ENCODE measurements at regions not wholly inside any gene's neighbourhood (a gene's known extent, or its start where the extent isn't known, plus 50 kb on each side); places are given as distances from the start of the nearest gene placed in this dataset.
A peak's percentile ranks its signal among the peaks of the same experiment; 100 is the strongest.
"Not testable (repeated sequence)": the region's sequence is repeated elsewhere in the genome, so short reads cannot be mapped to it uniquely, and the experiment has no call there.

DNA sequence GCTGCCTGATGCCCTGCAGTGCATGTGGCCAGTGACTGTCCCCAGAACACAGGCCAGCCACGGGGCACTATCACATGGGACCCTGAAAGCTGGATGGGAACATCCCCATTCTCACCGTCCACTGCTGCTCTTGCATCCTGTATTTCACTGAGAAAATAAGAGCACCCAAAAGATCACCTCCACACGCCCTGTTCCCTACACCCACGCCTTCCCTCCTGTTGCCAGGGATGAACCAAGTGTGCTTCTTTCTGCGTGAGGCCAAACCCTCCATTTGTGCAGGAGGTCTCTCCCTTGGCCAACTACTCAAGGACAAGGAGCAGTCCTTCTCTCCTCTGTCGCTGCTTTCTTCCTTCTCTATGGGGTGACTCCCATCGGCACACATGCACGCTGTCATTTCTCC lies 118.3 kb downstream of the LRRC37A3 start:
- not testable (repeated sequence) for DNase-seq

DNA sequence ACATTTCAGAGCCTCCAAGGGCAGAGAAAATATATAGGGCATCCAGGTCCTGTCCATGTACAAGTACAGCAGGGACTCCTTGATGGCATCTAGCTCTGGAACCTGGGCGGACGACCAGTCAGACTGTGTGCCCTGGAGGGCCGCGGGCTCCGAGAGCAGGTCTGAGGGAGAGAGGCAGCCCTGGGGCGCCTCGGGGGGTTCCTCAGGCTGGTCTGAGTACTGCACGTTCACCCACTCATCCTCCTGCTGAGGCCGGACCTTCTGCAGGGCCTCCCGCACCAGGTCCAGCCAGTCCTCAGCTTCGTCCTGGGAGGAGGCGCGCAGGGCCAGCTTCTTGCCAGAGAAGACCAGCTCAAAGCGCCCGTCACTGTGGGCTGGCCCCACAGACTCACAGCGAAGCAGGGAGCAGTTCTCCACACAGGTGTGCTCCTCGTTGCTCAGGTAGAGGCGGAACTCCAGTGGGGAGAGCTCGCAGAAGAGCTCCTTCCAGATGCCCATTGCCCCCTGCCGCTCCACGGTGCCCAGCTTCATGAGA lies 118.8 kb downstream of the LRRC37A3 start:
- DNase-seq, result not testable (repeated sequence)

DNA sequence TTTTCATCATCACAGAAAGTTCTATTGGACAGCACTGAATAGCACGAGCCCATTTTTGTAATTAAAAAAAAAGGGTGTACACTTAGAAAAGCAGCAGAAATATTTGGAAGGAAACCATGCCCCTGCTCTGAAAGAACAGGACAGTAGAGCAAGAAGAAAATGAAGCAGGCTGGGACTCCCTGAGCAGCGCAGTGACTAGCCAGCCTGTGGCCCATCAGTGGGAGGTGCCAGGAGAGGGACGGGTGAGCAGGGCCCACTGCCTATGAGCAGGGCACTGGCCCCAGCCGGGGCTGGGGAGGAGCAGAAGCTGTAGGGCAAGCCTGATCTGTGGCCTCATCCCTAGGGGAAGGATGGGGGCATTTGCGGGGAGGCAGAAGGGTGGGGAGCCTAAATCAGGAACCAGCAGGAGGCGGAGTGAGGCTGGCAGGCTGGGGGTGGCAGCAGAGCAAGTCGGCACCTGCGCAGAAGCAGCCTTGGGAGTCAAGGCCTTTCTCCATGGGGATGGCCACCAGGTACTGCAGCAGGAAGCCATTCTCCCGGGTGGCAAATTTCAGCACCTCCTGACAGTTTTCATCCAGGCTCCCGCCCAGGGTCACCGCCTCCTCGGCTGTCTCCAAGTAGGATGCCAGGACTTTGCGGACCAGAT lies 119.6 kb downstream of the LRRC37A3 start:
- not testable (repeated sequence) for DNase-seq

DNA sequence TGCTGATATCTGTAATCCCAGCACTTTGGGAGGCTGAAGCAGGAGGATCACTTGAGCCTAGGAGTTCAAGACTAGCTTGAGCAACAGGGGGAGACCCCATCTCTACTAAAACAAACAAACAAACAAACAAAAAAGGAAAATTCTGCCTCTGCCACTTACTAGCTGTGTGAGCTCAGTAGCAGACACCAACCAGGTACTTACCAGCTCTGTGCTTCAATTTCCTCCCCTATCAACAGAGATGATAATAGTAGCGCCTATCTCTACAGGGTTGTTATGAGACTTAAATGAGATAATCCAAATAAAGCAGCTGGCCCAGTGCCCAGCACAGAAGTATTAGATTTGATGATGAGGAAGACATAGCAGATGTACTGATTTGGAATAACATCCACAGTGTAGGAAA lies 120.3 kb downstream of the LRRC37A3 start:
- not testable (repeated sequence) for DNase-seq

DNA sequence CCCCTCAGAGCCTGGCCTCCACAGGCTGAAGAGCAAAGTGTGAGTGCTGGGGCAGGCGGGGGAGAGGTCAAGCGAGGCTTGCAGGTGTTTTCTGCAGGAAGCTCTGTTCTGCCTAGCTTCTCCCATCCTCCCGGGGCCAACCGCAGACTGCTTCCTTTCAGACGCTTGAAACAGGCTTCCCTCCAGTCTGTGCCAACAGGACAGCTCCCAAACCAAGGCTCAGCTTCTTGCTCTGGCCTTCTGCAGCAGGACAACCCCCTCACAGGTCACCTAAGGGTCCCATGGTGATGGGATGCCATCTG lies 120.8 kb downstream of the LRRC37A3 start:
- DNase-seq, result not testable (repeated sequence)

DNA sequence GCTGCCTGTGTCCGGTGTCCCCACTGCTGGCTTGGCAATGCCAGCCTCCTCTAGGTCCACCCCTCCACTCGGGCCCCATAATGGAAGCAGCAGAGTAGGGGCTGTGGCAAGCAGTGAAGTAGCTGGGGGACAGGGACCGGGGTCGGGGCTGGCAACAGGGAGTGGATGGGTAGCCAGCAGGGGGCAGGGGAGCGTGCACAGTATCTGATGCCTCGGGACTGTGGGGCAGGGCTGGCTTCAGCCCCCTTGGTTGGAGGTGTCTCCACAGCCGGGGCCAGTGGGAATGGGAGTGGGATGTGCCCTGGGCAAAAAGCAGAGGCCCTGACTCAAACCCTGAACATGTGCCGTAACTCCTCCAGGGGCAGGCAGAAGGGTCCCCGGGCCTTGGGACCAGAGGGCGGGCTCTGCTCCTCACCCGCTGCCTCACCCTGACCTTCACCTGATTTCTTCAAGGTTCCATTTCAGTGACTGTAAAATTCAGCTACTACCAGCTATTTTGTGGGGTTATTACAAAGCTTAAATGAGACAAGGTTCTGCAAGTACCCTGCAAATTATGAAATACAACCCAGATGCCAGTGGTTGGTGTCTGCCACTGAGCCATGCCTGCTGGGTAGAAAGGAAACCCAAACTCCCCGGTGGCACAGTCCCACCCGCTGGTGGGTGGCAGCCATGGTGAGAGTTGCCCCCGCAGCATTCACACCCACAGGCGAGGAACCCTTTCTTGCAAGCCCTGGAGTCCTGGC lies 121.4 kb downstream of the LRRC37A3 start:
- DNase-seq, result not testable (repeated sequence)

DNA sequence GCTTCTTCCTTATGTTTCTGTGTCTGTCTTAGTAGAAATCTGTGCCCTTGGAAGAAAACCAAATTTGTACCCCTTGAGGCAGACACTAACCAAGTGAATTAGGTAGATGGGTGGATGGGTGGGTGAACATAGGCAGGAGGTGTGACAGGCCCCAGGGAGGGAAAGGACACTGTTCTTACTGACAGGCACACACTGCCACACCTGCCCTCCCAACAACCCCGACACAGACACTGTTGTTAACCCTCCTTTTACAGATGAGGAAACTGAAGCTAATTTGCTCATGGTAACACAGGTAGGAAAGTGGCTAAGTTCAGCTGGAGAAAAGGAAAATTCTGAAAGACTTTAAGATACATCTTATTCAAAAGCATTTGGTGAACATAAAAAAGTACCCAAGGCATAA lies 123.9 kb downstream of the LRRC37A3 start:
- not testable (repeated sequence) for DNase-seq

DNA sequence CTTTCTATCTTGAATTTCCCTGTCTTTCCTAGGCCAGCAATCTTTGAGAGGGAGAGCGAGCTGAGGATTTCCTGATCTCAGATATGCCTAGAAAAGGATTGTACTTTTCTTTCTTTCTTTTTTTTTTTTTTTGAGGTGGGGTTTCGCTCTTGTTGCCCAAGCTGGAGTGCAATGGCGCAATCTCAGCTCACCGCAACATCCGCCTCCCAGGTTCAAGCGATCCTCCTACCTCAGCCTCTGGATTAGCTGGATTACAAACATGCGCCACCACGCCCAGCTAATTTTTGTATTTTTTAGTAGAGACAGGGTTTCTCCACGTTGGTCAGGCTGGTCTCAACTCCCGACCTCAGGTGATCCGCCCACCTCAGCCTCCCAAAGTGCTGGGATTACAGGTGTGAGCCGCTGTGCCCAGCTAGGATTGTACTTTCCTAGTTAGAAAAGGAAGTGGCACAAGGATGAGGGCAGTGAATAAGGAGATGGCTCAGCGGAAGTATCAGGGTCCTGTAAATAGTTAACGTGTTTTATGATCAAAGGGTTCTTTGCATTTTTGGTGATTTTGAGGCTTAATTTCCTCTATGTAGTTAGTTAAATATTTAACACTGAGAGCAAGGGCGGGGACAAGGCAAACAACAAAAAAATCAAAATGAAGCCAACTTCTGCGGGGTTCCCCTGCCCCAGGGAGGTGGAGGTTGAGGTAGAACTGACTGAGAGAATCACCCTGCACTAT lies 124.6 kb downstream of the LRRC37A3 start:
- DNase-seq, result not testable (repeated sequence)

DNA sequence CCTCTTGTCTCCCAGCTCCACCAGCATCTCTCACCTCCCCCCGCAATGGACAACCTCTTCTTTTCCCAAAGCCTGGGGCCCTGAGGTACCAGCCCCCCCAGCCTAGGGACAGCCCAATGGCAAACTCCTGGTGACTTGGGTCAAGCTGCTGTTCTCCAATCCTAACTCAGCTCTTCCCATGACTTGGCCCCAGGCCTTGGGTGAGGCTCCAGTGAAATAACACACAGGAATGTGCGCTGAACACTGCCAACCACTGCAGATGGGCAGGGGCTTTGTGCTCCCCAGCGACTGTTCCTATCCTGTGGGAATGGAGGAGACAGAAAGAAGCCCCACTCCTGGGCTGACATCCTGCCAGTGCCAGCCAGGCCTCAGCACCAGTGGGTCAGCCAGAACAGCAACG lies 125.2 kb downstream of the LRRC37A3 start:
- DNase-seq, result not testable (repeated sequence)

DNA sequence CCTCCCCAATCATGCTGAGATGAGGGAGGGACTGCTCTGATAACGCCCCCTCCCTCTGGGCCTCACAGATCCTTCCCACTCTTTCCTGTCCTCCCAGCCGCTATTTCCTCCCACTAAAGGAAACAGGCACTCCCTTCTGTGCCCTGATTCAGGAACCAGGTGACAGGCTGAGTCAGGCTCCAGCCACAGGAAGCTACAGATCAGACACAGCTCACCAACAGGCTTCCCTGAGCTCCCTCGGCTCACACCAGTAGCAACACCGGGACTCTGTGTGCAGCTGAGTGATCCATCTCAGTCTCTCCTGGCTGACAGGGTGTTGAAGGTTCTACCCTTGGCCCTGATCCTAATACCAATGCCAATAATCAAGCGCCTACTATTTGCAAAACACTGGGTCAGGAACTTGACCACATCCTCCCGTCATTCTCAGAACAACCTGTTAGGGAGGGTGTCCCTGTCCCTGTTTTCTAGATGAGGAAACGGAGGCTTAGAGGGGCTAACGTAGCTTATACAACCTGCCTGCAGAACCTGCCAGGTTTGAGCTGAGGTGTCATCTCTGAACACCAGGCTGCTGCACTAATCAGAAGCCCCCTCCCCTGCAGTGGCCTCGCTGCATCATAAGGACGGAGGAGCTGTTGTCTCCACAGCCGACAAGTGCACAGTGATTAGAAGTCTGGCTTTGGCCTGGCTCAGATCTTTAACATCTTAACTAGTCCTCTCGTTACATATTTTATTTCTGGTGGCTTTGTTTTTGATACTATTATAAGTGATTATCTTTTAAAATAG lies 126.3 kb downstream of the LRRC37A3 start:
- DNase-seq, result peak; percentile 40 to 53

DNA sequence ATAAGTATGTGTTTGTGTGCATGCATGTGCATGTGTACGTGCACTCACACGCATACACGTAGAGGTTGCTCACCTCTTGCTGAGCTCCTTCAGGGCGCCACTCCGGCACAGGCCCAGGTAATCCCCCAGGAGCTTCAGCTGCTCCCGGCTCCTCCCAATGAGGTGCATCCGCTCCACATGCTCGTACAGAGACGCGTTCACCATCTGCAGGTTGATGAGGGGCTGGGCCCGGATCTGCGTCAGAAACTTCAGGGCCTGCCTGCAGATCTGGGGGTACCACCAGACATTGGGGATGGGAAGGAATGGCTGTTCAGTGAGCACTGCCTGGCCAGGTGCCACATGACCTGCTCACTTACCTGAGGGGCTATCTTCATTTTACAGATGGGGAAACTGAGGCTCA lies 127.0 kb downstream of the LRRC37A3 start:
- DNase-seq, result not testable (repeated sequence)

DNA sequence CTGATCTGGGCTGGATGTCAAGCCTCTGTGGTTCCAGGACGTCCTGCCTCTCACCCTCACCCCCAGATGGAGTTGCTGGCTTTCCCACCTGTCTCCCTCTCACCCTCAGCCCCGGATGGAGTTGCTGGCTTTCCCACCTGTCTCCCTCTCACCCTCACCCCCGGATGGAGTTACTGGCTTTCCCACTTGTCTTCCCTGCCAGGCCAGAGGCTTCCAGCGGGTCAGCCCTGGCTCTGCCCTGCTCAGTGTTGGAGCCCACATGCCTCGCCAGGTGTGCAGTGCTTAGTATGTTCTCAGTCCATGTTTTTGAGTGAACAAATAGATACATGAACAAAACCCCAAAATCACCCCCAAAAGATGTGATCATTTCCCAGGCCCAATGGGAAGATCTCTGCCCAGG lies 127.6 kb downstream of the LRRC37A3 start:
- not testable (repeated sequence) for DNase-seq

DNA sequence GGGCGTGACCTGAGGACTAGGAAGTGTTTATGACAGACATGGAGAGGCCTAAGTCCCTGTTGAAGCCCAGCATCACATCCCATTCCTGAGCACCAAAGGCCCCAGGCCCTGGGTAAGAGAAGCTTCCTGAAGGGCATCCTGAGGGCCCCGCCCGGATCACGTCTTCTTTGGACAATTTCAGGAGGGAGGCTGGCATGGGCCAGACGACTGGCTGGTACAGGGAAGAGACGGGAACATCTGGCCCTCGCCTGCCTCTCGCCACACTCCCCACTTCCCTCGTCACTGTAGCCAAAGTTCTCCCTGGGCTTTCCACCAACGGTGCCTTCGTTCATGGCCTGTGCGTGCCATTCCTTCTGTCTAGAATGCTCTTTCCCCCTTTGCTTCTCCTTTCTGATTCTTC lies 128.1 kb downstream of the LRRC37A3 start:
- not testable (repeated sequence) for DNase-seq

DNA sequence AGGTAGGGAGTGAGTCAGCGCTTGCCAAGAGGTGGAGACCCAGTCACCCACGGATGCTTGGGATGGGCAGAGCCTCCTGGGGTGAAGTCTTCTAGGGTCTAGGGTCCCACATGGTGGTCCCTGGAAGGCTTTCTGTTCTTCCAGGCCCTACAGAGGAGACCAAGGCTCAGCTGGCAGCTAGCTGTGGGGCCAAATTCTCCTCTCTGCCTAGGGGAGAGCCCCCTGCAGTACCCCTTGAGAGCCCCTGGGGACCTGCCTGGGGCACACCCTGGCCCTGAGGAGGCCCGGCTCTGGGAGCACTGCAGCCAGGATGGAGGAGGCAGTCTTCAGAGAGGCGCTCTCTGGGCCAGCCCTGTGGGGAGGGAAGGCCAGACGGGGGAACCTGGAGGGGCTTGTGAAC lies 128.6 kb upstream of the SMURF2 start:
- not testable (repeated sequence) for DNase-seq

DNA sequence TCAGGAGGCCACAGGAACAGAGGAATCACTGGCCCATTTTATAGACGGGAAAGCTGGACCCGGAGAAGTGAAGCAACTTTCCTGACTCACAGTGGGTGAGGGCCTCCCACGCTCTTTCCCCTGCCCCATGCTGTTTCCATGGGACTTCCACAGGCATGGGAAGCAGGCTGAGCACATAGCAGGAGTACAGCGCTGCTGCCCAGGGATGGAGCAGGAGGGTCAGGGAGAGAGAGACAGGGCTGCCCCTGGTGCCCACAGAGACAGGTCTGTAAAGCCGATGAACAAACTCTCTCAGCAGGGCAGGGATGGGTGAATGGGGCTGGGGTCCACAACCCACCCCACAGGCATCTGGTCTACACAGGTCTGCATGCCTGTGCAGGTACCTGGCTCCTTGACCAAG lies 128.1 kb upstream of the SMURF2 start:
- DNase-seq, result not testable (repeated sequence)

DNA sequence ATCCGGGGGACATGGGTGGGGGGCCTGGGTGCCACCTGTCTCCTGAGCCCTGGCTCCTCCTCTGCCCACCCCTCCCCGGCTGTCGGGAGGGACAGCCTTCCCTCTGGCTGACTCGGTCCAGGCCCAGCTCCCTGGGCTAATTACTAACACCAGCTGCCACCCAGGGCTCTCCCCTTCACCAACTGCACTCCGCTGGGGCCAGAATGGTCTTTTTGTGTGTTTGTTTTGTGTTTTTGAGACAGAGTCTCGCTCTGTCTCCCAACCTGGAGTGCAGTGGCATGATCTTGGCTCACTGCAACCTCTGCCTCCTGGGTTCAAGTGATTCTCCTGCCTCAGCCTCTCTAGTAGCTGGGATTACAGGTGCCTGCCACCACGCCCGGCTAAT lies 126.9 kb upstream of the SMURF2 start:
- not testable (repeated sequence) for DNase-seq

DNA sequence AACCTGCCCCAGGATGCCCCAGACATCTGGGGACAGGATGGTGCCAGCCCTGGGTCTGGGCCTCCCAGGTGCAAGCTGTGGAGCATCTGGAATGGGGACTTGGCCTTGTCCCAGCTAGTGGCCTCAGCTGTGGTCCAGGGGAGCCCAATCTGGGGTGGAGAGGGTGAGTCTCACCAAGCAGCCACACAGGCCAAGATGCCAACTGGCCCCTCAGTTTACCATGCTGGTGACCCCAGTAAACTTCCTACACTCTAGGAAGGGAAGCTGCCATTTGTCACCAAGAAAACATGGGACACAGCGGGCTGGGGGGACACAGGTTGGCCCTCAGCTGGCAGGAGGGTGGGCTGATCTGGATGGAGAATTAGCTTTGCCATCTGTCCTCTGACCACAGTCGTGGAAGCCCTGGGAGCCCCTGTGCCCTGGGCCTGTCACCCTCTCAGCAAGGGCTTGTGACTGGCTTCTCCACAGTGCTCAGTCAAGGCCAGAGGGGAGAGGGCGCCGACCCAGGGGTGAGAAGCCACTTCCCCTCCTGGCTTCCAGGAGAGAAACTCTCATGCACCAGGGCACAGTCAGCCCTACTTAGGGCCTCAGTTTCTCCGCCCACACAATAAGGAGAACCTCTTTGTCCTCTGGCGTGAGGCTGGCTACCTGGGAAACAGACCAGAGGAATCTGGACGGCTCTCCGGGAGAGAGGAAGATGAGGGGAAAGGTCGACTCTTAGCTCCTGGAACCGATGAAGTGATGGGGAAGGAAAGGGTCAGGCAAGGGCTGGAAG lies 126.4 kb upstream of the SMURF2 start:
- DNase-seq, result no peak

DNA sequence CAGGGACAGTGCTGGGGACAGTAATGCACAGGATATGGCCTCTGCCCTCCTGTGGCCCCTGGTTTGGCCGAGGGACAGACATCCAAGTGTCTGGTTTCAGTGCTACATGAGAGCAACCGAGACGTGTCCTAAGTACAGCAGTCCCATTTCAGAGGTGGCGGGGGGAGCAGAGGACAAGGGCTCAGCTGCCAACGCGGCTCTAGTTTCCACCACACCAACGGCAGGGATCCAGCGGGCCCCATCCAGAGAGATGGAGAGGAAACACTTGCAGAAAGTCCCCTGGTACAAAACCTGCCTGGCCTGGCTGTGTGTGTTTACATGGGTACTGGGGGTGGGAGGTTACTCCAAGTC lies 125.8 kb upstream of the SMURF2 start:
- no peak for DNase-seq

DNA sequence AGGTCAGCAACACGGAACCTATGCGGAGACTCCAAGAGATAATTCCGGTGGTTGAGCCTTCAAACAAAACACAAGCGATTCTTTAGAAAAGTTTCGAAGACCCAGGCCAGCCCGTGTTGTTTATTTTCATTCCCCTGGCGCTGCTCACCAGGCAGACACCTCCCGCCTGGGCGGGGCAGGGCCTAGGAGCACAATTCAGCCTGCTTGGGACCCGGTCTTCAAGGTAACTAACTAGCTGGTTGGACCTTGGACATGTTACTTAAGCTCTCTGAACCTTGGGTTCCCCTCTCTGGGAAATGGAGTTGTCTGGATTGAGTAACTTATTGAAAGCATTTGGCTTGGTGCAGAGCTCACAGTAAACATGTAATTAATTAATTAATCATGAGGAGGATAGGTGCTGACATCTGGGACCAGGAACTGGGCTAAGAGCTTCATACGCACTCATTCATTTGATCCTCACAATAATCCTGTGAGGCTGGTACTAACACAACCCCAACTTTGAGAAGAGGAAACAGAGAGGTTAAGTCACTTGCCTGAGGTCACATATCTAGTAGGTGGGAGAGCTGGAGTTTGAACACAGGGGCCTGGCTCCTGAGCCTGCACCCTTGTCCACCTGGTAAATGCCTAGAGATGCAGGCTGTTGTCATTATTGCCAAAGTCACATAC lies 125.3 kb upstream of the SMURF2 start:
- DNase-seq, result no peak

DNA sequence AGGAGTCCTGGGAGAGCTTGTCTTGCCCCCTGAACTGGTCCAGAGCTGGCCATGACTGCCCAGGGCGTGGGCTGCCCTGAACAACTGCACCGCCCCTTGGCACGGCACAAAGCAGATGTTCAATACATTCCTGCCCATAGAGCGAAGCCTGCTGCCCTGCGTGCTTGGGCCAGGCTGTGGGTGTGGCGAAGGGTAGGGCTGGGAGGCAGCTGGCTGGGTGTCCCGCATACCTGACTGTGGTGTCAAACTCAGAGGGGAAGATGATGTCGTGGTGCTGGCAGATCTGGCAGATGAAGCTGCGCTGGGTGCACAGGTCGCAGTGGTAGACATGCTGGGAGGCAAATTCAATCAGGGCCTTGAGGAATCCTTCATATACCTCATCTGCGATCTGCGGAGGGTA lies 124.2 kb upstream of the SMURF2 start:
- no peak for DNase-seq

DNA sequence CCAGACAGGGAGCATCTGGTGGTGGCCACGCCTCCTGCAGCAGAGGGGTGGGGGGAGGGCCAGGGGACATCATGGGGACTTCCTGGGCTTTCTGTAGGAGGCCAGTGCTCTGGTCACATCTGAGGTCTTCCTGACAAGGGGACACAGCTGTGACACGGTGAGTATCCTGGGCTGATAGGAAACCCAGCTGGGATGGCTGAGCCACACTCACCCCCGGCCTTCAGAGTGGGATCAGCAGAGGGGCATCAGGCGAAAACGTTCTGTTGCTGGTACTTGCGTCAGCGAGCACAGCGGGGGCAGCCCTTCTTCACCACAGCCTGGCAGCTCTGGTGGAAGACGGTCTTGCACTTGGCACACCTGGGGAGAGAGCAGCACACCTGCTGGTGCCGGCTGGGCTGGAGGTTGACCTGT lies 122.9 kb upstream of the SMURF2 start:
- no peak for DNase-seq

All from activated CD4-positive, alpha-beta T cell treated with anti-CD3 and anti-CD28 coated beads, Interleukin-2, amount 50 U/mL, for 48 hours (primary cell).